HG02884 (cell line): ENCODE measurements at regions not wholly inside any gene's neighbourhood (a gene's known extent, or its start where the extent isn't known, plus 50 kb on each side); places are given as distances from the start of the nearest gene placed in this dataset.
A peak's percentile ranks its signal among the peaks of the same experiment; 100 is the strongest.
"Not testable (repeated sequence)": the region's sequence is repeated elsewhere in the genome, so short reads cannot be mapped to it uniquely, and the experiment has no call there.

ENCODE experiments used
- ATAC-seq: cut with Tn5 transposase; IDR thresholded peaks from one replicate; pipeline ENCODE4 v1.9.1; 2021; ENCODE audit warnings: mild to moderate bottlenecking, moderate library complexity; ENCODE audit not compliant: unreplicated experiment

- not testable (repeated sequence) for ATAC-seq
Observed at GRCh38 chr1:120357046-120357445, 57.8 kb upstream of the NBPF8 start.

GRCh38 chr1:120356170-120356569 is 58.7 kb upstream of the NBPF8 start:
- ATAC-seq, result not testable (repeated sequence)

GRCh38 chr1:120354618-120355184 is 60.1 kb upstream of the NBPF8 start:
- peak; percentile 87 for ATAC-seq

GRCh38 chr1:120342231-120343073 is 72.4 kb upstream of the NBPF8 start:
- not testable (repeated sequence) for ATAC-seq

- not testable (repeated sequence) for ATAC-seq
Observed at GRCh38 chr1:120341756-120342155, 73.1 kb upstream of the NBPF8 start.

GRCh38 chr1:120340838-120341751 is 73.7 kb upstream of the NBPF8 start:
- ATAC-seq, result not testable (repeated sequence)

GRCh38 chr1:120315738-120316137 is 99.1 kb upstream of the NBPF8 start:
- not testable (repeated sequence) for ATAC-seq

GRCh38 chr1:120311930-120312329 is 102.9 kb upstream of the NBPF8 start:
- not testable (repeated sequence) for ATAC-seq

- not testable (repeated sequence) for ATAC-seq
Observed at GRCh38 chr1:120308940-120309578, 105.8 kb upstream of the NBPF8 start.

GRCh38 chr1:120305046-120305445 is 109.8 kb upstream of the NBPF8 start:
- ATAC-seq, result not testable (repeated sequence)

GRCh38 chr1:120304341-120304740 is 110.5 kb upstream of the NBPF8 start:
- not testable (repeated sequence) for ATAC-seq

- not testable (repeated sequence) for ATAC-seq
Observed at GRCh38 chr1:120299433-120300057, 115.3 kb upstream of the NBPF8 start.

GRCh38 chr1:120298487-120298886 is 116.3 kb upstream of the NBPF8 start:
- ATAC-seq, result not testable (repeated sequence)

- ATAC-seq, result not testable (repeated sequence)
Observed at GRCh38 chr1:120297345-120297953, 117.4 kb upstream of the NBPF8 start.

- not testable (repeated sequence) for ATAC-seq
Observed at GRCh38 chr1:120290105-120290504, 113.8 kb upstream of the SEC22B start.

- not testable (repeated sequence) for ATAC-seq
Observed at GRCh38 chr1:120289601-120290074, 113.3 kb upstream of the SEC22B start.

GRCh38 chr1:120288814-120289600 is 112.7 kb upstream of the SEC22B start:
- ATAC-seq, result not testable (repeated sequence)

GRCh38 chr1:120288167-120288566 is 111.8 kb upstream of the SEC22B start:
- not testable (repeated sequence) for ATAC-seq
